HG02588 (cell line): ENCODE measurements at regions not wholly inside any gene's neighbourhood (a gene's known extent, or its start where the extent isn't known, plus 50 kb on each side); places are given as distances from the start of the nearest gene placed in this dataset.

Source experiments
- ATAC-seq: cut with Tn5 transposase; IDR thresholded peaks from one replicate; pipeline ENCODE4 v1.9.1; 2021; ENCODE audit warnings: mild to moderate bottlenecking, moderate library complexity; ENCODE audit not compliant: unreplicated experiment

DNA sequence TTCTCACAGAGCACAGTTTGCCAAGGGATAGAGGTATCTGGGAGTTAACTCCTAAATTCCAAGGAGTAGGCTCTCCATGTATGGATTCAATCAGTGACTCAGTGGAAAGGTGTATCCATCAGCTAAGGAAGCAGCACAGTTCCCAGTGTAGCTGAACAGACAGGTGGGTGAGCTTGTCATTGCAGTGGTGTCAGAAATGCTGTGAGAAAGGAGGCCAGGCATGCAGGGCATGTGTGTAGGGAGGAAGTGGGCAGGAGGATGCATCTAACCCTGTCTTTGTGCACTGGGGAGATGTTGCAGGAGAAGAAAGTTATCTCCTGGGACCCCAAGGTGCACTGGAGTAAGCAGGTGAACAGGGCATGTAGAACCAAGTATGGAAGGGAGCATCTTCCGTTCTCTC lies 539.0 kb downstream of the VRK1 start:
- no peak for ATAC-seq

DNA sequence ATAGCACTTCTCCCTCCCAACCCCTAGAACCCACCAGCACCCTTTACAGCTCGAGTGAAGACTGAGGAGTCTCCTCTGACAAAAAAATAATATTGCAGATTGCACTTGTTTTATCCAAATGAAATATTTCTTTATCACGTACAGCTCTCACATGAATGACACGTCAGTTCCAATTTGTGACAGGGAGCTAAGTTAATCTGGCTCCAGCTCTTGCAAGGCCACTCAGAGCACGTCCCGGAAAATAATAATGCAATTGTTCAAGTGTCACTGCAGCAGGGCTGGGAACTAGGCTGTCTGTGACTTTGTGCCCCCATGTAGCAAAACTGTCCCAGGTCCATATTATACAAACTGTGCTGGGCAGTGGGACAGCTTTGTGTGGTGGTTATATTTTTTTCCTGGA lies 539.6 kb downstream of the VRK1 start:
- no peak for ATAC-seq

DNA sequence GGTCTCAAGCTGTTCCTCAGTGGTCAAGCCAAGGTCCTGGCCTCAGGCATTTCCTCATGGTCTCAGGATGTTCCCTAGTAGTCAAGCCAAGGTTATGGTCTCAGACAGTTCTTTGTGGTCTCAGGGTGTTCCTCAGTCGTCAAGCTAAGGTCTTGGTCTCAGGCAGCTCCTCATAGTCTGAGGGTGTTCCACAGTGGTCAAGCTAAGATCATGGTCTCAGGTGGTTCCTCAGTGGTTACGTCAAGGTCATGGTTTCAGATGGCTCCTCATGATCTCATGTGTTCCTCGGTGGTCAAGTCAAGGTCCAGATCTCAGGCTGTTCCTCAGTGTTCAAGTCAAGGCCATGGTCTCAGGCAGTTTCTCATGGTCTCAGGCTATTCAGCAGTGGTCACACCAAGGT lies 540.1 kb downstream of the VRK1 start:
- ATAC-seq, result no peak

DNA sequence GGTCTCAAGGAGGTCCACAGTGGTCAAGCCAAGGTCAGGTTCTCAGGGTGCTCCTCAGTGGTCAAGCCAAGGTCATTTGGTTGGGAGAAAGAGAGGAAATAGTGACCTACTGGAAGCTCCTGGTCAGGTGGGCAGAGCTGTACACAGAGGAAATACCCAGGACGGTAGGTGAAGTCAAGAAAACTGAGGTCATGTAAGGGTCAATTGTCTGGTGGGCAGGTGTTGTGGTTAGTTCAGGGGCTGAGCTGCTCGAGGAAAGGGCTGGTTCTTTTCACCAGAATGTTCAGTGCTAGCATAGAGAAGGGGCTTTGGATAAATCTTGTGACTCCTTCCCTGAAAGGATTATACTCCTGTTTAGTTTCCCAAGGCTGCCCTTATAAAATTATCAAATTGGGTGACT lies 540.5 kb downstream of the VRK1 start:
- no peak for ATAC-seq

DNA sequence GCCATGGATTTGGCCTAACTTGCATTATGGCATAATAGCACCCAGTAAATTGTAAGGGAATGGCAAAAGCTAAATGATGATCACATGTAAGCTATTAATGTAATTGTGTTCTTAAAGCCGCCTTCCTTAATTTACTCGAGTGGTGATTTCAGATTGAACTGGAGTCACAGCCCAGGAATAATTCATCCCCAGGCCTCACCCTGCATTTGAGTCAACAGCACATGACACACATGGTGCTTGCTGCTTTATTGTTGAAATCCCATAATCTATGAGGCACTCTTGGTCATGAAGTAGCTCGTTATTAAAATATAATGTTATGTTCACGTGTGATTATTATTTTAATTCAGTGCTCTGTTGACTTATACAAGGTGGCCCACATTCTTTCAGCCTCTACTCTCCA lies 547.5 kb downstream of the VRK1 start:
- ATAC-seq, result no peak

DNA sequence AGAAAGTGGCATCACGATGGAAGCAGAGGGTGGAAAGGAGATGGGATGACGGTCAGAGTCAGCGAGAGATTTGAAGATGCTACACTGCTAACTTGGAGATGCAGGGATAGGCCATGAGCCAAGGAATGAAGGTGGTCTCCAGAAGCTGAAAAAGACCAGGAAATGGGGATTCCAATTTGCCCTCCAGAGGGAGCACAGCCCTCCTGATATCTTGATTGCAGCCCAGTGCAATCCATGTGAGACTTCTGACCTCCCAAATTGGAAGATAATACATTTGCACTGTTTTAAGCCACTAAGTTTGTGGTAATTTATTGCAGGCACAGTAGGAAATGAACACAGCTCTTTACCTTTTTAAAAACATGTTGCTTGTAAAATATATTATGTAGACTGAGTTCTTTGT lies 549.5 kb downstream of the VRK1 start:
- ATAC-seq, result no peak

DNA sequence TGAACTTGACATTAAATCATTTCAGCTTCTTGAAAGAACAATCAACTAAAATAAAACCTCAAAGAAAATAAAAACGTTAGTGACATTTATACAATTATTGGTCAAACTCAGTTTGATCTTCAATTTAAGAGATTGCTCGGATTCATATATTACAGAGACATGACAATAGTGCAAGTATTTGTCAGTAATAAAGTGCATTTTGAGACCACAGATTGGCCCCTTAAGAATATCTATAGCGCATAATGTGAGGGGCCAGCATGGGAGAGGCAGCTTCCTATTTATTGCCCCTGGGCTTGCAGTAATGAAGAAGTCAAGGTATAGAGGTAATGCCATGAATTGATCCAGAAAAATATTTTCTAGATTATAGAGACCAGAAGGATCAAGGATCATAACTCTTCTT lies 552.3 kb downstream of the VRK1 start:
- no peak for ATAC-seq

DNA sequence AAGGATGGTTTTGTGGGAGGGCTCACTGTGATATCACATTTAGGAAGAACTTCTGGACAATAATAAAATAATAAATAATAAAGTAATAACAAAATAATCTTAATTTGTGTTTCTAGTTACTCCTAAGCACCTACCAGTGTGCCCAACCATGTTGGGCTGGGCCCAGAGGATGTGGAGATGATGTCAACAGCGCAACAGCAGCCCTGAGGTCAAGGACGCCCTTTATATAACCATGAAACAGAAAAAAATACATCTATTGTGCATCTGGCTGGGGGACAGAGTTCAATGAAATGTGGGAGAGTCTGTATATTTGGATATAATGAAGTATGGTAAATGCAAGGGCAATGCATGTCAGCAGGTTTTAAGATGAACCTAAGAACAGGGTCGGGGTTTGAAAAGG lies 552.8 kb downstream of the VRK1 start:
- no peak for ATAC-seq

DNA sequence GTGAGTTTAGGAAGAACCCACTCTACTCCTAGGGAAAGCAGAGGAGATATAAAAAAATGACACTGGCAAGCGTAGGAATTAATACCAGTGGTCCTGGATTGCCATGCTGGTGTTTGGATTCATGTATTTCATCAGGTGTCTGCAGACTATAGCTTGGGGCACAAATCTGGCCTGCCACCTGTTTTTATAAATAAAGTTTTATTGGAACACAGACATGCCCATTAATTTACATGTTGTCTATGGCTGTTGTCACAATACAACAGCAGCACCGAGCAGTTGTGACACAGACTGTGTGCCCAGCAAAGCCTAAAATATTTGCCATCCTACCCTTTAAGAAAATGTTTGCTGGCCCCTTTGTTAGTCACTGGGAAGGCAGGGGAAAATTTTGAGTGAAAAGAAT lies 553.2 kb downstream of the VRK1 start:
- no peak for ATAC-seq

DNA sequence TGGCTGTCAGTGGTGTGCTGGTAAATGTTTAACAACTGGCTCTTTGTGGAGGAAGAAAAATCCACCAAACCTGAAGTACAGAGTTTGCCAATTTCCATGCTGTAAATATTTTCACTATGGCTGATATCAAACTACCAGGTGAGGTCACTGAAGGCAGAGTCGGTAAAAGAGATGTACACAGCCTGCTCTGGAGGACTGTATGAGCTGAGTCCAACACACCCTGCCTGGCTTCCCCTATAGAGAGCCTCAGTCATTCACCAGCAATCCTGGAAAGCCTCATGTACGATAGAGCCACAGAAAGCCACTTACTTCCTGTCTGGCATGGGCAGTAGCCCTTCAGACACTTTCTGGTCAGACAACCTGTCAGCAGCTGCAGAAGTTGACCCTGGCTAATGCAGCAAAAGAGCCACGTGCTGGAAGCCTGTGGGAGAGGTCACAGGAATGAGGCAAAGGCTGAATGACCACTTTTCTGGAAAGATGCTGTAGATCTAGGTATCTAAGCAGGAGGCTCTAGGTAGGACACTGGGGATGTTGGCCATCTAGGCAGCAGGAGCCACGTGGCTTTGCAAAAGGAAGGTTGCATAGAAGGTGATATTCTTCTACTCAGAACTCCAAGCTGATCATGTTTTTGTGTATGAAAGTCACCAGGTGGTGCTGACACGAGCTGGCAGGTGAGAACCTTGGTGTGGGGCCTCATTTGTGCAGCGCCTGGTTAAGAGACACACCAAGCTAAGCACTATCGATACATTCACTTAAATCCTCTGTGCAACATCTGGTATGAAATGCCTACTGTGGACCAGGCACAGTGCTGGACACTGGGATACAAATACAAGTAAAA lies 553.9 kb downstream of the VRK1 start:
- ATAC-seq, result no peak

DNA sequence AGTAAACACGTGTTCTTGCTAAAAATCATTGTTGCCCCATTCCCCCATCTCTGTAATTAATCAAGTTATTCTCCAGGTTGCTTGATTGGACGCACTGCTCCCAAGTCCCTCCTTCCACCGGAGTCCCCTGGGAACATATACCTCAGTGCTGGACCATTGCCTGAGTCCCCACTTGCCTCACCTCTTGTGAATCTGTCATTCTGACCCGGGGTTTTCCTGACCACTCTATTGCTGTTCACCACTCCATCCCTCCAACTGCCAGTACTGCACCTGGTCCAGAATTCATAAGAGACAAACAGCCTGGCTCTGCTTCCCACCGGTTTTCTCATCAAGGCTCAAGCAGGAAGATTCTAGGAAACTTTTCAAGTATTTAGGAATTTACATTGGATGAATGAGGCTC lies 555.9 kb downstream of the VRK1 start:
- ATAC-seq, result no peak

DNA sequence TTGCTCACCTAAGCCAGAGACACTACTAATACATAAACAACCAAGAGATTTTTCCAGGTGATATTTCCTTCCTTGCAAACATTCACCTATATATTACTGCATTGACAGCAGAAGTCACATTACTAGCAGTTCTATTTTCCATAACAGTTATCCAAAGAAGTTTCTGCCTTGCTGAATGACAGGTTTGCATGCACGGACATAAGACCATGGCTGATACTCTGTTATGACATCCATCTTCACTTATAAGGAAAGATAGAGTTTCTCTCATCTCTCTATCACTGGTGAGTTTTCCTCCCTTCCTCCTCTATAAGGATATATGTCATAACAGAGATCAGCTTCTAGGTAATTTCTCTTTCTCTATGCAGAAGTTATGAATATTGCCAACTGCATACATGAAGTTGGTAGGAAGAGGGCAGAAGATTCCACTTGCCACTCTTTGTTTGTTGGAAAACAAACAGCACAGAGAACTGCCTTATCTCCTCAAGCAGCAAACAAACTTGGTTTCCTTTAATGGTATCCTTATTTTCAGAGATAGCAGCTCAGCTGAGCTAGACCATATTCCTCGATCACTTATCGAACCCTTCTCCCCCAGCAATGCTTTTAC lies 557.0 kb downstream of the VRK1 start:
- ATAC-seq, result no peak

DNA sequence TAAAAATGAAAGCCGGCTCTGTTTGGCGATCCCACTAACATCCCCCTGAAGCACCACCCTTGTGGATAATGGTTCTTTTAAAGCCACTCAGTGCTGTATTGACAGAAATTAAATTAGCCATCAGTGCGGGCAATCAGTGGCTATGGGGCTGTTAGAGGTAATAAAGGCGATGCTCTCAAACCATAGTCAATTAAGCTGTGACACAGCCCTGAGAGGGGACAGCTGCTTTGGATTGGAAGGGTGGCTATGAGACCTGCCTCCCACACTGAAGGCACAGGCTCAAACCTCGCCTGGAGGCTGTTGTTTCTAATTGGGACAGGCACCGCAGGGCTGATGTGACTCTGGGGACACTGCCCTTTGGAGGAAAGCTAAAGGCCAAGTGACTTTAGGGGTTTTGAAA lies 562.2 kb downstream of the VRK1 start:
- ATAC-seq, result no peak

DNA sequence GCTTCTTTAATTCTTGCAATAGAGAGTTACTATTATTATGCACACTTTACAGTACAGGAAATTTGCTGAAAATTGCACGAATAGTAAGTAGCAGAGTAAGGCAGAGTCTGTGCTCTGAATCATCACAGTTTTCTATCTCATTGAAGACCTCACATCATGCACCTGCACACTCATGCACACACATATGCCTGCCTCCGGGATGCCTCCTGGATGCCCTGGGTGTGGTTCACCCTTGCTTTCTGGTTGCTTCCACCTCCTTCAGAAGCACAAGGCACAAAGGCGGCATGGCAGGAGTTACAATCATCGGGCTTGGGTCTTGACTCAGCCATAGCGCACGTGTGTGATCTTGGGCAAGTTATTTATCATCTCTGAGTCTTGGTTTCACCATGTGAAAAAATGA lies 564.0 kb downstream of the VRK1 start:
- ATAC-seq, result no peak

DNA sequence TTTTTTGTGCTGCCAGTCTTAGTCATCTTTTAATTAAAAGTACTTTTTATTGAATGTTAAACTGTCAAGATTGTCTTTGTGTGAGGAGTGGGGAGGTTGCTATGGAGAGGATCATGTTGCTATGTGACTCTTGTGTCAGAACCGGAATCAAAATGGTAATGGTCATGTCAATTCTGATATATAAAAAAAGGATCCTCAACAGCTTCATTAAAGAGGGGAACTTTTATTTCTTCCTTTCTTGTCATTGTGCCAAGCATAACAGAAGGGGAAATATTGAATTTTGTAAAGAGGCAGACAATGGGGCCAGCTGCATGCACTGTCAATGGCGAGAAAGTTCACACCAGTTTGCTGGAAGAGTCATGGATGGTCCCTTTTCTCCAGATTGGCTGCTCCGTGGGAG lies 564.8 kb downstream of the VRK1 start:
- no peak for ATAC-seq

DNA sequence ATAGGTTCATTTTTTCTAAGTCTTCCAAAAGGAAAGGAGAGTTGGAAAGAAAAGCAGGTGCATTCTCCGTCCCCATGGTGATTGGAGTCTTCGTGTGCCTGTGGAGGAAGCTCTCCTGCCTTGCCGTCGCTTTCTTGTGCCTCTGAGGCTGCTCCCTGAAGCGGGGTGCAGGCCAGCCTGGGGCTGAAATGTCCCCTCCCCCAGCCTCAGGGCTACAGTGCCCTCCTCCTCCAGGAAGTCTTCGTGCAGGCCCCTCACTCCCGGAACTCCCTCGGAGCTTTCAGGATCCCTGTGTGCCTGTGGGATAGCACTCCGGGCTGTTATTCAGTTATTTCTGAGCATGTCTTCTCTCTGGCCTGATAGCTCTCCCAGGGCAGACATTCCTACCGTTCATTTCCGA lies 569.2 kb downstream of the VRK1 start:
- ATAC-seq, result no peak

DNA sequence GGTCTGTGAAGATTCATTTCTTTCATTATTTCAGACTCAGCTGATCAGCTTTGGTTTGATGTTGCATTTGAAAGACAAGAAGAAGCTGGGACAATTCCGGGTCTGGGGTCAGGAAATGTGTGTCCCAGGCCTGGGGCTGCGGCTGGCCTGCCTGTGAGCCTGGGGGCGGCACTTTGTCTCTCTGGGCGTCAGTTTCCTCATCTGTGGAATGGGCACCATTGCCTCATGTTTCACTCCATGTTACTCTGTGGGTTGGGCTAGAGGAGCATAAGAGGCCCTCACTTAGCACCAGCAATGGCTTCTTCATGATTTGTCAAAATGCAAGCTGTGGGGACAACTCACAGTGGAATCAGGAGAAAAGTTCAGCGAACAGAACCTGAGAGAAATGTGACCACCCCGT lies 570.1 kb downstream of the VRK1 start:
- ATAC-seq, result no peak

DNA sequence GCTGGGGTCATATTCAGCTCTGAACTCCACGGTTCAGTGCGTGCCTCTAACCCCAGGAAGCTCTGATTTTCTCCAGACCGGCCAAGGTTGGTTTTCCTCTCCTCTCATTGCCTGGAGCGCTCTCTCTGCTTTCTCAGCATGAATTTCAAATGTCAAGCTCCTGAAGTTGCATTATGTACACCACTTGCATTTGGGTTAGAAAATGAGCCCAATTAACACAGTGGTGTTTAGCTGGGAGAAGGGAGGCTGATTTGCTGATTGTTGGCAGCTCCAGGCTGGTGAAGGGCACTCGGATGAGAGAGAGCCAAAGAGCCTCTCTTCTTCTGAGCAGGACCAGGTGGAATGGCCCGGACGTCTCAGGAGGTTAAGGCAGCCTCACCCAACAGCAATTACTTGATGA lies 570.9 kb downstream of the VRK1 start:
- ATAC-seq, result no peak

DNA sequence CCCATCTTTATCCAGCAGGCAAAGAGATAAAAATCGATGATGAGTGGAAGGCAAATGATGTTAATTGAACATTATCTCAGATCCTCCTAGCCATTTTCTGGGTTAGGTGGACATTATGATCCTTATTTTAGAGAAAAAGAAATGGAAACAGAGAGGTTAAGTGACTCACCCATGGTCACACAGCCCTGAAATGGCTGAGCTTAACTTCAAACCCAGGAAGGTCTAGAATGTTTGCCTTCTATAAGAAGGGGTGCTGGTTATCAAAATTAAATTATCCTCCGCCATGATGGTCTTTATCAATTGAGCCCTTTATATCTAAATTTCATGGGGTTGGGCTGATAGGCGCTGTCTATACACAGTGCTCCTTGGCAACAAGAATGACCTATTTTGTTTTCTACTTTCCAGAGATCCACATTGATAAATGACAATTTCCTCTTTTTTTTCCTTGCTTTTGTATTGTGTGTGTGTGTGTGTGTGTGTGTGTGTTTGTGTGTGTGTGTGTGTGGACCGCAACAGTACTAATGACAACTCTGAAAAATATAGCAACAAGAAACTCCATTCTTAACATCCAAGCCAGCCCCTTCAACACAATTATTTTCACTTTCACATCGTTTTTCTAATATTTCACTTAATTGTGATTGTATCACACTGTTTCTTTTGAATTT lies 571.9 kb downstream of the VRK1 start:
- ATAC-seq, result no peak

DNA sequence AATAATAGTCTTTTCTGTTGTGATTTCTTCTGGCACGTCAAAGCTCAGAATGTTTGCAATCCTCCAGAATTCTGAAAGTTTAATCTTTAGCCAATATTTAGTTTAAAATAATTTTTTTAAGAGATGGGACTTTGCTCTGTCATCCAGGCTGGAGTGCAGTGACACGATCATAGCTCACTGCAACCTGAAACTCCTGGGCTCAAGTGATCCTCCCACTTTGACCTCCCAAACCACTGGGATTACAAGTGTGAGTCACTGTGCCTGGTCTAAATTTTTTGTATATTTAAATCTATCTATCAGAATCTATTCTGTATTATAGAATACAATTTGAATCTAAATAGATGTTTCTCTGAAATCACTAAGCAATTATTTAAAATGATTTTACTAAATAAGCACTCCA lies 572.7 kb downstream of the VRK1 start:
- no peak for ATAC-seq

DNA sequence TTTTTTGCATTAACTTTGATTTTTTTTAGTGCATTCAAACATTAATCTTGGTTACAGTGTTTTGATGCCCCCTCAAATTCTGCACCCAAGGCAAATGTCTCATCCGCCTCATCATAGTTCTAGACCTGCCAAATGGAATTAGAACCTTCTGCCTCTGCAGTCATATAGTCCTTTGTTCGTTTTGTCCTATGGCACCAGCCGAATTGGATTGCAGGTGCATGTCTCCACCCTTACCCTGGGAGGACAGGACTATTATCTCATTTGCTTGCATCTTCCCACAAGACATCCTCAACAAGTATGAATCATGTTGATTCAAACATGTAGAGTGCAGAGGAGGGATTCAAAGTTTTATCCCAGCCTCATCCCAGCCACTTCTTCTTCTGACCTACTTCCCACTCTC lies 579.1 kb downstream of the VRK1 start:
- ATAC-seq, result no peak

DNA sequence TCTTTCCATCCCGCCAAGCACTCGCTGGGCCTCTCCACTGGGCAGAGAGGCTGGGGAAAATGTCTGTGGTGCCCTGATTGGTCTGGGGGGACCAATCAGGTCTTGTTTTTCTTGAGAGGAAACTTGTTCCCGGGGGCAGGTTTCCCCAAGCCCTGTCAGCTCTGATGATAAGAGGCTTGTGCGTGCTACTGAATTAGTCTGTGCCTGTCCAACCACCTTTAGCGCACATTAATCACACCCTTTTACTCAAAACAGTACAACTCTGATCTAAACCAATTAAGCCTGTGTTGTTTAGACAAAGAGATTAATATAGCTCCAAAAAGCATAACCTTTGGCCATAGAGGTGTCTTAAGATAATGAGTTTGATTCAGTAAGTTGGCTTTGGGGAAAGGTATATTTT lies 580.4 kb downstream of the VRK1 start:
- no peak for ATAC-seq
